AG09319 (cell line): ENCODE measurements at regions not wholly inside any gene's neighbourhood (a gene's known extent, or its start where the extent isn't known, plus 50 kb on each side); places are given as distances from the start of the nearest gene placed in this dataset.

Source experiments
- DNase-seq: peaks from one replicate; pipeline ENCODE4 v3.0.0-alpha.2; 2010; ENCODE audit warnings: low read depth; ENCODE audit errors: extremely low read depth
- CTCF ChIP-seq: IDR thresholded peaks from 2 replicates; pipeline ENCODE4 v1.5.1; 2011; ENCODE audit warnings: low read depth, mild to moderate bottlenecking, inconsistent platforms, low read length, moderate library complexity

GRCh38 chr1:232533328-232533727 is 96.6 kb downstream of the SIPA1L2 start:
- TF ChIP-seq CTCF = no peak
- DNase-seq = no peak

DNA sequence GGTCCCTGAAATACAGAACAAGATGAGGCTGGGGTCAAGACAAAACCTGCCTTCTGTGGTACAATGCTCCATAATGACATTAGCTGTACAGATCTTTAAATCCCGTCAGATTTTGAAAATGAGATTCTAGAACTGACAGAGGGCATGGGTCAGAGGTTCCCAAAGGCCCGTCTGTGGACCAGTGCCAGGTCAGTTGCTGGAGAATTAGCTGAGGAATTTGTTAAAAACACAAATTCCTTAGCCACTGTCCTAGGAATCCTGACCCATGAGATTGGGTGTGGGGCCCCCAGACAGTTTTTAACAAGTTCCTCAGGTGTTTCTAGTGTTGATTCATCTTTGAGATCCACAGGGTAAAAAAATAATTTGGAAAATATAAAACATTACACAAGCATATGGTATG is 97.0 kb downstream of the SIPA1L2 start:
- no peak for DNase-seq
- TF ChIP-seq CTCF = no peak

GRCh38 chr1:232531291-232531690 is 98.6 kb downstream of the SIPA1L2 start:
- no peak for DNase-seq
- TF ChIP-seq CTCF = no peak

- DNase-seq = no peak
- no peak for TF ChIP-seq CTCF
These were observed 100.2 kb downstream of the SIPA1L2 start for GRCh38 chr1:232529747-232530146.

DNA sequence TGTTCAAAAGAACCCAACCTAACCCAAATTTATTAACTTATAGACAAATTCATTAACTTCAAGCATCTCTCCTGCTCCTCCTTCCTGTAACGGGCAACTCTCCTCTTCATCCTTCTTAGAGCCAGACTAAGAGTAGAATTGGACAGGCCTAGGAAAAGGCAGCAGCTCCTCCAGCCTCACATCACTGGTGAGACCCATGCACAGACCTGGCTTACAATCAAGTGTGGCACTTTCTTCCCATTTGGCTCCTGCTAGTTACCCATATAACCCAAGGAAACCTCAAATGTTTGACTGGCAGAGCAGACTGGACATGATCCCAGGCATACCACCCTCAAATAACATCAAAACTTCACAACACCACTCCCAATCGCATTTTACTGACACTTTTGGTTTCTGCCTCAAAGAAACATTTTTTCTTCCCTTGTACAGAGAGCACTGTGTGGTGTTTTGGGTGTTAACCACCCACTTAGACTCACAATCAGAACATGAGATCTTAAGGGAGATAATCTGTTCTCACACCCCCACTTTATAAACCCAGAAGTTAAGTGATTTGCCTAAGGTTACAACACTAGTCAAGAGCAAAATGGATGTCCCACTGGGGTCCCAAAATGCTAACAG is 101.4 kb downstream of the SIPA1L2 start:
- DNase-seq = no peak
- TF ChIP-seq CTCF = no peak

- DNase-seq = no peak
- TF ChIP-seq CTCF = no peak
These were observed 105.9 kb downstream of the SIPA1L2 start for GRCh38 chr1:232524056-232524455.

GRCh38 chr1:232522189-232522588 is 107.7 kb downstream of the SIPA1L2 start:
- TF ChIP-seq CTCF = no peak
- no peak for DNase-seq
